Chondrocyte (in vitro differentiated cells): ENCODE measurements at regions not wholly inside any gene's neighbourhood (a gene's known extent, or its start where the extent isn't known, plus 50 kb on each side); places are given as distances from the start of the nearest gene placed in this dataset.
A peak's percentile ranks its signal among the peaks of the same experiment; 100 is the strongest.
"Not testable (repeated sequence)": the region's sequence is repeated elsewhere in the genome, so short reads cannot be mapped to it uniquely, and the experiment has no call there.

ENCODE experiments used
- DNase-seq: peaks from one replicate; pipeline ENCODE4 v3.0.0; 2021; ENCODE audit warnings: mixed read lengths, low spot score
- H3K27ac Mint-ChIP-seq: one replicate; pipeline ENCODE4 v1.8.0; 2021; ENCODE audit warnings: mild to moderate bottlenecking, moderate library complexity, mixed read lengths; ENCODE audit not compliant: unreplicated experiment
- H3K27me3 Mint-ChIP-seq: 2 replicates; pipeline ENCODE4 v1.8.0; 2021; ENCODE audit warnings: low read depth, mixed read lengths
- H3K36me3 Mint-ChIP-seq: 2 replicates; pipeline ENCODE4 v1.8.0; 2021; ENCODE audit warnings: low read depth, mixed read lengths
- H3K4me1 Mint-ChIP-seq: 2 replicates; pipeline ENCODE4 v1.8.0; 2021; ENCODE audit warnings: low read depth, mild to moderate bottlenecking, mixed read lengths
- H3K4me3 Mint-ChIP-seq: one replicate; pipeline ENCODE4 v1.8.0; 2021; ENCODE audit warnings: mild to moderate bottlenecking, moderate library complexity, mixed read lengths; ENCODE audit not compliant: unreplicated experiment
- H3K9me3 Mint-ChIP-seq: 2 replicates; pipeline ENCODE4 v1.8.0; 2021; ENCODE audit warnings: low read depth, mixed read lengths
- TF ChIP-seq, protein P1 (sequence below): fragments of 200-600 bp; sonication (generic); IDR thresholded peaks from 2 replicates; pipeline ENCODE4 v1.5.0; 2021; ENCODE audit warnings: antibody characterized with exemption, mild to moderate bottlenecking, moderate library complexity

DNA sequence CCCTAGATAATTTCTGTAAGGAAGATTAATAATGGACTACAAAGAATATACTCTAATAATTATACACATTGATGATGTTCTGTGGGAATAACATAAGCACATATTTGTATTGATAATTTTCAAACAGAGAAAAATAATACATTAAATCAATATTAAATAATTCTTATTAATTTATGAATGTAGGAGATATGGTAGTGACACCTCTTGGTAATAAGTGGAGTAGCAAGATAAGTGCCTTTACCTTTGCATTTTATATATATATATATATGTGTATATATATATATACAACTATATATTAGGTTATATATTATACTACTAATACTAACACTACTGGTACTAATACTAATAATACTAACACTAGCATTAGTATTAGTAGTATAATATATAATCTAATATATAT lies 905.8 kb downstream of the SLITRK1 start:
- Mint-ChIP-seq H3K4me3 (no peak overlapping the region), H3K27ac (no peak overlapping the region), H3K27me3 (no peaks in the 10 kb centered on the region), H3K9me3 (no peaks in the 10 kb centered on the region), H3K4me1 (no peaks in the 10 kb centered on the region), H3K36me3 (no peaks in the 10 kb centered on the region)
- TF ChIP-seq, protein P1, sequence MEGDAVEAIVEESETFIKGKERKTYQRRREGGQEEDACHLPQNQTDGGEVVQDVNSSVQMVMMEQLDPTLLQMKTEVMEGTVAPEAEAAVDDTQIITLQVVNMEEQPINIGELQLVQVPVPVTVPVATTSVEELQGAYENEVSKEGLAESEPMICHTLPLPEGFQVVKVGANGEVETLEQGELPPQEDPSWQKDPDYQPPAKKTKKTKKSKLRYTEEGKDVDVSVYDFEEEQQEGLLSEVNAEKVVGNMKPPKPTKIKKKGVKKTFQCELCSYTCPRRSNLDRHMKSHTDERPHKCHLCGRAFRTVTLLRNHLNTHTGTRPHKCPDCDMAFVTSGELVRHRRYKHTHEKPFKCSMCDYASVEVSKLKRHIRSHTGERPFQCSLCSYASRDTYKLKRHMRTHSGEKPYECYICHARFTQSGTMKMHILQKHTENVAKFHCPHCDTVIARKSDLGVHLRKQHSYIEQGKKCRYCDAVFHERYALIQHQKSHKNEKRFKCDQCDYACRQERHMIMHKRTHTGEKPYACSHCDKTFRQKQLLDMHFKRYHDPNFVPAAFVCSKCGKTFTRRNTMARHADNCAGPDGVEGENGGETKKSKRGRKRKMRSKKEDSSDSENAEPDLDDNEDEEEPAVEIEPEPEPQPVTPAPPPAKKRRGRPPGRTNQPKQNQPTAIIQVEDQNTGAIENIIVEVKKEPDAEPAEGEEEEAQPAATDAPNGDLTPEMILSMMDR: peak; percentile 77
- no peak for DNase-seq

DNA sequence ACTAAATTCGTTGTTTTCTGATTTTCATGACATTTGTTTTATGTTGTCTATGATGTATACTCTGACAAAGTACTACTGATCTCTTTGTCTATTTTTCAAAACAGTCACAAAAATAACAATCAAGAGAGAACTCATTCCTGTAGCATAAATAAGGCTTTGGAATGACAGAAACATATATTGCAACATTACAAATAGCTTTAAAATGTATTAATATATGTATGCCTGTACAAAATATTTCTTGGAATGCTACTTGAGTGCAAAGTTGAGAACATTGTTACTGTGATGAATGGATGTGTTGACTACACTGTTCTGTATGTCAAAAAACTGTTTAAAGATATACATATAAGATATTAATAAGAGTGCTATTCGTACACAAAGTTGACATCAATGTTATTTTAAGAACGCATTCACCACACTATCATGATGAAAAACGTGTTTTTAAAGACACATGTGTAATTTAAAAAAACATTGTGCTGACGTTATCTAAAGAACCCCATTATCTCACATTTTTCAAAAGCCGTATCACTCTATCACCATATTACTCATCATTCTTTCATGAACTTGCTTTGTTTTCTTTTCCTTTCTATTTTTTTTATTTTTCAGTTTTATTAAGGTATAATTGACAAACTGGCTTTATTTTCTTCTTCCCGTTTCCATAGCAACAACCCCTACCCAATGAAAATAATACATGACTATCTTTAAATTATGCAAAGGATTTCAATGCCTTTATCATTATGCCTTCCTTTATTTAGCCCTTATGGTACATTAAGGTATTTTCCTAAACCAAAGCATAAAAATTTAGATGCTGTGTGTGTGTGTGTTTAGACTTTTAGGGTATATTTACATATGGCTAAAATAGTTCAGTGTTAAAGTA lies 918.8 kb downstream of the SLITRK1 start:
- H3K27me3 Mint-ChIP-seq: no peaks in the 10 kb centered on the region
- TF ChIP-seq, protein P1: no peak
- no peak overlapping the region for H3K27ac Mint-ChIP-seq
- H3K36me3 Mint-ChIP-seq: no peaks in the 10 kb centered on the region
- no peak for DNase-seq
- H3K4me1 Mint-ChIP-seq: peaks cover 4% of the 10 kb centered on the region
- H3K4me3 Mint-ChIP-seq: no peak overlapping the region
- H3K9me3 Mint-ChIP-seq: no peaks in the 10 kb centered on the region

DNA sequence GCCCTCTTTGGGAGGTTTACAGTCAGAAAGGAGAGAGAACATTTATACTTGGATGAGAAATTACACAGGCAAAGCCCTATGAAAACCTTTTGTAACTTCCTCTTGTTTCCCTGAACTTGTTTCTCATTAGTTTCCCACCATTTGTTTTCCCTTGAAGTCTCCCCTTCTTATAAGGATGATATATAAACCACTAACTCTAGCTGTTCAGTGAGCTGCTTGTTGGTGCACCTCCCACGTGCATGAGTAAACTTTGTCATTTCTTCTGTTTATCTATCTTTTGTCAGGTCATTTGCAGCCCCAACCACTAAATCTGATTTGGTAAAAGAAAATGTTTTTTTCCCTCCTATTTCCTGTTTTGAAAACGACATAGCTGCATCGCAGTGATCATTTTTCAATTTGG lies 919.9 kb downstream of the SLITRK1 start:
- Mint-ChIP-seq H3K27ac (no peak overlapping the region), H3K4me3 (no peak overlapping the region), H3K4me1 (peaks cover 4% of the 10 kb centered on the region), H3K36me3 (no peaks in the 10 kb centered on the region), H3K27me3 (no peaks in the 10 kb centered on the region), H3K9me3 (no peaks in the 10 kb centered on the region)
- TF ChIP-seq, protein P1: no peak
- no peak for DNase-seq

DNA sequence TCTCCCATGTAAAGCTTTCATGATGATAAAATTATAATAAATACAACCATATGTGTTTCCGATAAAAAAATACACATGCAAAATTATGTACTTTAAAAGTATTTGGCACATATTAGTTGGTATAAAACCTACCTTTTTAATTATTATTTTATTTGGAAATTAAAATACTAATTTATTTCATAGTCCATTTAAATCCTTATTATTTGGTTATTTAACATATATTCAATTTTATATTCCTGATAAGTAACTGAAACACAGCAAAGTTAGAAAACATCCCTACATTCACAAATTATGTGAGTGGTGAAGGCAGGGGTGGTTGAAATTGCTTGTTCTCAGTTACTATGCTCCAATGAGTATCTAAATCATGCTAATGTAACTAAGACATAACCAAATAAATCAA lies 920.5 kb downstream of the SLITRK1 start:
- TF ChIP-seq, protein P1: no peak
- no peak overlapping the region for H3K27ac Mint-ChIP-seq
- no peak overlapping the region for H3K4me3 Mint-ChIP-seq
- peaks cover 3% of the 10 kb centered on the region for H3K9me3 Mint-ChIP-seq
- peaks cover 4% of the 10 kb centered on the region for H3K4me1 Mint-ChIP-seq
- no peak for DNase-seq
- no peaks in the 10 kb centered on the region for H3K36me3 Mint-ChIP-seq
- H3K27me3 Mint-ChIP-seq: no peaks in the 10 kb centered on the region

DNA sequence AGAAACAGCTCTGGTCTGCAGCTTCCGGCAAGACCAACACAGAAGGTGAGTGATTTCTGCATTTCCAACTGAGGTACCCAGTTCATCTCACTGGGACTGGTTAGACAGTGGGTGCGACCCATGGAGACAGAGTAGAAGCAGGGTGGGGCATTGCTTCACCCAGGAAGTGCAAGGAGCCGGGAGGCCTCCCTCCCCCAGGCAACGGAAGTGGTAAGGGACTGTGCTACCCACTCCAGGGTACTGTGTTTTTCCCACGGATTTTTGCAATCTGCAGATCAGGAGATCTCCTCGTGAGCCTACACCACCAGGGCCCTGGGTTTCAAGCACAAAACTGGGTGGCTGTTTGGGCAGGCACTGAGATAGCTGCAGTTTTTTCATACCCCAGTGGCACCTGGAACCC lies 929.9 kb downstream of the SLITRK1 start:
- peak; percentile 19 for DNase-seq
- not testable (repeated sequence) for H3K4me3 Mint-ChIP-seq, H3K9me3 Mint-ChIP-seq, H3K27me3 Mint-ChIP-seq, H3K36me3 Mint-ChIP-seq, H3K27ac Mint-ChIP-seq, H3K4me1 Mint-ChIP-seq

DNA sequence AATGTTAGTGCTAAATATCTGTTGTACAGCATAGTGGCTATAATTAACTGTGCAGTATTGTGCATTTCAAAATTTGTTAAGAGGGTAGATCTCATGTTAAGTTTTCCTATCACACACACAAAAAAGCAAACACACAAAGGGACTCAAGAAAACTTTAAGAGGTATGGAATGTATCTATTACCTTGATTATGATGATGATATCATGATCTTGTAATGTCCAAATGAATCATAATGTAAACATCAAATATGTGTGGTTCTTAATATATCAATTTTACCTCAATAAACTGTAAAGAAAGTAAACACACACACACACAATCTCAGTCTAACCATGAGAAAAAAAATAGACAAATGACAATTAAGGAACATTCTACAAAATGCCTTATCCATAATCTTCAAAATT lies 934.6 kb downstream of the SLITRK1 start:
- Mint-ChIP-seq H3K27me3 (no peaks in the 10 kb centered on the region), H3K4me3 (no peak overlapping the region), H3K4me1 (no peaks in the 10 kb centered on the region), H3K9me3 (peaks cover 7% of the 10 kb centered on the region), H3K27ac (no peak overlapping the region), H3K36me3 (no peaks in the 10 kb centered on the region)
- no peak for DNase-seq
- TF ChIP-seq, protein P1: no peak
